HCT116 (cell line): ENCODE measurements at regions not wholly inside any gene's neighbourhood (a gene's known extent, or its start where the extent isn't known, plus 50 kb on each side); places are given as distances from the start of the nearest gene placed in this dataset.

Source experiments
- ELF1 ChIP-seq: IDR thresholded peaks from 2 replicates; pipeline ENCODE4 v1.6.1; 2012; ENCODE audit warnings: low read depth, borderline replicate concordance
- POLR2A ChIP-seq: IDR thresholded peaks from 2 replicates; pipeline ENCODE4 v1.7.0; 2011; ENCODE audit warnings: borderline replicate concordance; ENCODE audit not compliant: insufficient read depth, insufficient read length; ENCODE audit errors: extremely low read depth
- POLR2AphosphoS5 ChIP-seq: IDR thresholded peaks from 2 replicates; pipeline ENCODE4 v1.6.1; 2011; ENCODE audit warnings: mild to moderate bottlenecking, low read depth, low read length, moderate library complexity
- SIN3A ChIP-seq: IDR thresholded peaks from 2 replicates; pipeline ENCODE4 v1.6.1; 2012; ENCODE audit warnings: low read depth
- YY1 ChIP-seq: IDR thresholded peaks from 2 replicates; pipeline ENCODE4 v1.6.1; 2011; ENCODE audit warnings: low read length, low read depth, moderate library complexity, mild to moderate bottlenecking; ENCODE audit not compliant: insufficient replicate concordance; ENCODE audit errors: extremely low read depth
- TF ChIP-seq, protein P1 (sequence below): IDR thresholded peaks from 2 replicates; pipeline ENCODE4 v1.6.1; 2012
- TF ChIP-seq, protein P2 (sequence below), 3 experiments: fragments of 200-600 bp in 1 of 3; sonication (generic) in 1 of 3; IDR thresholded peaks in 2 of 3; conservative IDR thresholded peaks in 1 of 3; 2 replicates each; pipeline ENCODE4 v1.5.1; 2012 to 2017; ENCODE audit warnings: low read depth in 2 of 3, low read length in 2 of 3, antibody characterized with exemption in 1 of 3, borderline replicate concordance in 1 of 3, control low read depth in 1 of 3, mild to moderate bottlenecking in 1 of 3, mixed read lengths in 1 of 3, mixed run types in 1 of 3, moderate library complexity in 1 of 3; ENCODE audit not compliant: insufficient read depth in 1 of 3
- TF ChIP-seq, protein P3 (sequence below): IDR thresholded peaks from 2 replicates; pipeline ENCODE4 v1.6.1; 2011; ENCODE audit warnings: mild to moderate bottlenecking, low read length, moderate library complexity; ENCODE audit not compliant: insufficient replicate concordance; ENCODE audit errors: extremely low read depth

DNA sequence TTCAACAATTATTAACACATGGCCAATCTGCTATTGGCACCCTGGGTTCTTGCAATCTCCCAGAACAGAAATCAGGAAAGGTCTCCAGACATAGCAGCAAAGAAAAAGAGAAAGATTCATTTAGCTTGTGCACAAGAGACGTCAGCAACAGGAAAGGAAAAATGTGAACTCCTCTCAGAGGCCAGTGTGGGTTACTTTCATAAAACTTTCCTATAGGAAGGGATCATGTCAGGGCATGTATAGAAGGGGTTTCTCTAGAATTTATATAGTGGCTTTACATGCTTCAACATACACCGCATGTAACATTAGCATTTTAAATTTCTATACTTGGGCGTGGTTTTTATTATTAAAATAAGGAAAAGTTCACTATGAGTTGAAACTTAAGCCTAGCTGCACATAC, 725.1 kb downstream of the SORCS1 start:
- TF ChIP-seq, protein P1, sequence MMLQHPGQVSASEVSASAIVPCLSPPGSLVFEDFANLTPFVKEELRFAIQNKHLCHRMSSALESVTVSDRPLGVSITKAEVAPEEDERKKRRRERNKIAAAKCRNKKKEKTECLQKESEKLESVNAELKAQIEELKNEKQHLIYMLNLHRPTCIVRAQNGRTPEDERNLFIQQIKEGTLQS: no peak
- TF ChIP-seq, protein P2, sequence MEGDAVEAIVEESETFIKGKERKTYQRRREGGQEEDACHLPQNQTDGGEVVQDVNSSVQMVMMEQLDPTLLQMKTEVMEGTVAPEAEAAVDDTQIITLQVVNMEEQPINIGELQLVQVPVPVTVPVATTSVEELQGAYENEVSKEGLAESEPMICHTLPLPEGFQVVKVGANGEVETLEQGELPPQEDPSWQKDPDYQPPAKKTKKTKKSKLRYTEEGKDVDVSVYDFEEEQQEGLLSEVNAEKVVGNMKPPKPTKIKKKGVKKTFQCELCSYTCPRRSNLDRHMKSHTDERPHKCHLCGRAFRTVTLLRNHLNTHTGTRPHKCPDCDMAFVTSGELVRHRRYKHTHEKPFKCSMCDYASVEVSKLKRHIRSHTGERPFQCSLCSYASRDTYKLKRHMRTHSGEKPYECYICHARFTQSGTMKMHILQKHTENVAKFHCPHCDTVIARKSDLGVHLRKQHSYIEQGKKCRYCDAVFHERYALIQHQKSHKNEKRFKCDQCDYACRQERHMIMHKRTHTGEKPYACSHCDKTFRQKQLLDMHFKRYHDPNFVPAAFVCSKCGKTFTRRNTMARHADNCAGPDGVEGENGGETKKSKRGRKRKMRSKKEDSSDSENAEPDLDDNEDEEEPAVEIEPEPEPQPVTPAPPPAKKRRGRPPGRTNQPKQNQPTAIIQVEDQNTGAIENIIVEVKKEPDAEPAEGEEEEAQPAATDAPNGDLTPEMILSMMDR (IDR thresholded peaks at IDR 0.05 in 2 of 3, conservative IDR thresholded peaks at IDR 0.05 in 1 of 3; ENCODE audit: borderline replicate concordance in 1 of 3, insufficient read depth in 1 of 3, low read depth in 2 of 3, low read length in 2 of 3): no peak
- TF ChIP-seq POLR2A (no peak), ELF1 (no peak), POLR2AphosphoS5 (no peak), SIN3A (no peak), YY1 (no peak)
- TF ChIP-seq, protein P3, sequence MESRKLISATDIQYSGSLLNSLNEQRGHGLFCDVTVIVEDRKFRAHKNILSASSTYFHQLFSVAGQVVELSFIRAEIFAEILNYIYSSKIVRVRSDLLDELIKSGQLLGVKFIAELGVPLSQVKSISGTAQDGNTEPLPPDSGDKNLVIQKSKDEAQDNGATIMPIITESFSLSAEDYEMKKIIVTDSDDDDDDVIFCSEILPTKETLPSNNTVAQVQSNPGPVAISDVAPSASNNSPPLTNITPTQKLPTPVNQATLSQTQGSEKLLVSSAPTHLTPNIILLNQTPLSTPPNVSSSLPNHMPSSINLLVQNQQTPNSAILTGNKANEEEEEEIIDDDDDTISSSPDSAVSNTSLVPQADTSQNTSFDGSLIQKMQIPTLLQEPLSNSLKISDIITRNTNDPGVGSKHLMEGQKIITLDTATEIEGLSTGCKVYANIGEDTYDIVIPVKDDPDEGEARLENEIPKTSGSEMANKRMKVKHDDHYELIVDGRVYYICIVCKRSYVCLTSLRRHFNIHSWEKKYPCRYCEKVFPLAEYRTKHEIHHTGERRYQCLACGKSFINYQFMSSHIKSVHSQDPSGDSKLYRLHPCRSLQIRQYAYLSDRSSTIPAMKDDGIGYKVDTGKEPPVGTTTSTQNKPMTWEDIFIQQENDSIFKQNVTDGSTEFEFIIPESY: no peak
